Liver (tissue), 8 donors: ENCODE measurements at regions not wholly inside any gene's neighbourhood (a gene's known extent, or its start where the extent isn't known, plus 50 kb on each side); places are given as distances from the start of the nearest gene placed in this dataset.

Experiments
- DNase-seq: peaks from one replicate; pipeline ENCODE4 v3.0.0-alpha.2; 2017; ENCODE audit warnings: low spot score
- H3K27ac ChIP-seq, 2 donors: one replicate each; pipeline ENCODE4 v1.7.0; 2013; ENCODE audit warnings: inconsistent platforms in 2 of 2, low read length in 2 of 2, control low read depth in 1 of 2, low read depth in 1 of 2, mild to moderate bottlenecking in 1 of 2
- H3K27me3 ChIP-seq, 4 donors: one replicate each; pipeline versions ENCODE4 v1.6.1 to v1.7.0; 2013; ENCODE audit warnings: low read length in 3 of 4, inconsistent platforms in 1 of 4, mild to moderate bottlenecking in 1 of 4, moderate library complexity in 1 of 4; ENCODE audit not compliant: control insufficient read depth in 4 of 4, insufficient read depth in 4 of 4
- H3K36me3 ChIP-seq, 4 donors: one replicate each; pipeline versions ENCODE4 v1.6.1 to v1.7.0; 2013; ENCODE audit warnings: low read length in 3 of 4, mild to moderate bottlenecking in 3 of 4, low read depth in 1 of 4, moderate library complexity in 1 of 4; ENCODE audit not compliant: control insufficient read depth in 4 of 4, insufficient read depth in 3 of 4
- H3K4me1 ChIP-seq, 4 donors: one replicate each; pipeline versions ENCODE4 v1.6.1 to v1.7.0; 2013; ENCODE audit warnings: low read length in 3 of 4, mild to moderate bottlenecking in 3 of 4, moderate library complexity in 1 of 4; ENCODE audit not compliant: control insufficient read depth in 4 of 4, insufficient read depth in 4 of 4
- H3K4me3 ChIP-seq, 3 donors: one replicate each; pipeline versions ENCODE4 v1.6.1 to v1.7.0; 2013; ENCODE audit warnings: low read length in 3 of 3, control low read depth in 1 of 3, low read depth in 1 of 3, mild to moderate bottlenecking in 1 of 3
- H3K9ac ChIP-seq, 2 donors: one replicate each; pipeline ENCODE4 v1.7.0; 2013; ENCODE audit warnings: low read length in 2 of 2, mild to moderate bottlenecking in 2 of 2, moderate library complexity in 2 of 2, control low read depth in 1 of 2, low read depth in 1 of 2
- H3K9me3 ChIP-seq, 4 donors: one replicate each; pipeline versions ENCODE4 v1.6.1 to v1.7.0; 2013; ENCODE audit warnings: low read length in 3 of 4; ENCODE audit not compliant: control insufficient read depth in 4 of 4
- EGR1 ChIP-seq, 2 donors: IDR thresholded peaks; 2 replicates each; pipeline ENCODE4 v1.6.1; 2016 to 2018; ENCODE audit warnings: antibody characterized with exemption in 2 of 2, low read depth in 2 of 2
- FOXA1 ChIP-seq: IDR thresholded peaks from 2 replicates; pipeline ENCODE4 v1.6.1; 2016; ENCODE audit warnings: antibody characterized with exemption
- FOXA2 ChIP-seq: IDR thresholded peaks from 2 replicates; pipeline ENCODE4 v1.6.1; 2016; ENCODE audit warnings: antibody characterized with exemption
- GABPA ChIP-seq, 2 donors: IDR thresholded peaks in 1 of 2; conservative IDR thresholded peaks in 1 of 2; 2 replicates each; pipeline ENCODE4 v1.6.1; 2016; ENCODE audit warnings: antibody characterized with exemption in 2 of 2, mild to moderate bottlenecking in 1 of 2, moderate library complexity in 1 of 2
- HNF4A ChIP-seq, 2 donors: conservative IDR thresholded peaks; 2 replicates each; pipeline ENCODE4 v1.6.1; 2016; ENCODE audit warnings: antibody characterized with exemption in 2 of 2, mild to moderate bottlenecking in 2 of 2
- HNF4G ChIP-seq: IDR thresholded peaks from 2 replicates; pipeline ENCODE4 v1.6.1; 2016; ENCODE audit warnings: antibody characterized with exemption
- JUND ChIP-seq, 2 donors: IDR thresholded peaks; 2 replicates each; pipeline ENCODE4 v1.6.1; 2016; ENCODE audit warnings: antibody characterized with exemption in 2 of 2
- NR2F2 ChIP-seq: IDR thresholded peaks from 2 replicates; pipeline ENCODE4 v1.6.1; 2016; ENCODE audit warnings: antibody characterized with exemption
- RAD21 ChIP-seq, 2 donors: IDR thresholded peaks; 2 replicates each; pipeline ENCODE4 v1.6.1; 2016; ENCODE audit warnings: antibody characterized with exemption in 2 of 2, mild to moderate bottlenecking in 2 of 2
- RXRA ChIP-seq, 2 donors: IDR thresholded peaks; 2 replicates each; pipeline ENCODE4 v1.6.1; 2017 to 2018; ENCODE audit warnings: antibody characterized with exemption in 2 of 2, mild to moderate bottlenecking in 1 of 2
- SP1 ChIP-seq: IDR thresholded peaks from 2 replicates; pipeline ENCODE4 v1.6.1; 2018; ENCODE audit warnings: antibody characterized with exemption, mild to moderate bottlenecking
- TAF1 ChIP-seq: conservative IDR thresholded peaks from 2 replicates; pipeline ENCODE4 v1.6.1; 2016; ENCODE audit warnings: antibody characterized with exemption, mild to moderate bottlenecking
- YY1 ChIP-seq: IDR thresholded peaks from 2 replicates; pipeline ENCODE4 v1.6.1; 2016; ENCODE audit warnings: antibody characterized with exemption, mild to moderate bottlenecking
- whole genome bisulfite sequencing: extraction: QIAGEN DNeasy Blood & Tissue Kit; methylation state at CpG from one replicate; pipeline ENCODE4 v1.1.7; 2013; 5-methylcytosine and 5-hydroxymethylcytosine counted together
- TF ChIP-seq, protein P1 (sequence below): IDR thresholded peaks from 2 replicates; pipeline ENCODE4 v1.6.1; 2016; ENCODE audit warnings: antibody characterized with exemption
- TF ChIP-seq, protein P2 (sequence below): IDR thresholded peaks from 2 replicates; pipeline ENCODE4 v1.6.1; 2016; ENCODE audit warnings: antibody characterized with exemption
- TF ChIP-seq, protein P3 (sequence below): IDR thresholded peaks from 2 replicates; pipeline ENCODE4 v1.6.1; 2016; ENCODE audit warnings: antibody characterized with exemption, mild to moderate bottlenecking
- TF ChIP-seq, protein P4 (sequence below): IDR thresholded peaks from 2 replicates; pipeline ENCODE4 v1.6.1; 2016; ENCODE audit warnings: antibody characterized with exemption
- TF ChIP-seq, protein P5 (sequence below): fragments of 150-350 bp; IDR thresholded peaks from 2 replicates; pipeline ENCODE4 v1.5.1; 2017; ENCODE audit warnings: improper control_type of control experiment, low read depth, low read length; ENCODE audit not compliant: missing input control
- donor health status: healthy.
- donor health status: healthy.
- donor health status: healthy.
- donor health status: healthy.
- donor health status: healthy.

DNA sequence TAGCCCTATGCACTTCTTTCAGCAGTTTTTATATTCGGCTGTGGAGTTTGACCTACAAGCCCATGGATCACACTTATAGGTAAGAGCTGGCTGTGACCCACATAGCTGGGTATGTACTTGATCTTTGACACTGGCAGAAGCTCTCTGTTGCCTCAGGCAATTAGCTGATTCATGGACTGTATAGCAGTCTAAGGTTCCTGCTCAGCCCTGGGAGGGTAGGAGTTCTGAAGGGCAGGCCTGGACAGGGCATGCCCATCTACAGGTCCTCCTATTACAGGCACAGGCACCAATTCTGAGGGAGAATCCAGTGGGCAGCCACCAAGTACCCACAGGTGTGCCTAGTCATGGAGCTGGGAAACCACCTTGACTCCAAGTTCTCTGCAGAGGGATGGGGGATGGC lies 301.8 kb upstream of the GALNT5 start:
- WGBS, result 61% methylated on average over 1 of the region's 1 CpG
- Histone ChIP-seq H3K36me3 (no peaks in the 10 kb centered on the region), H3K9me3 (peaks cover 2 to 10% (median 7%) of the 10 kb centered on the region in 4 donors), H3K27ac (no peak overlapping the region), H3K4me3 (no peak overlapping the region), H3K27me3 (no peaks in the 10 kb centered on the region), H3K9ac (no peak overlapping the region), H3K4me1 (no peaks in the 10 kb centered on the region)
- TF ChIP-seq, protein P1, sequence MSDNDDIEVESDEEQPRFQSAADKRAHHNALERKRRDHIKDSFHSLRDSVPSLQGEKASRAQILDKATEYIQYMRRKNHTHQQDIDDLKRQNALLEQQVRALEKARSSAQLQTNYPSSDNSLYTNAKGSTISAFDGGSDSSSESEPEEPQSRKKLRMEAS, result no peak
- TF ChIP-seq EGR1 (IDR thresholded peaks at IDR 0.05; ENCODE audit: low read depth in 2 of 2) (no peak), FOXA1 (no peak), HNF4G (no peak), RXRA (IDR thresholded peaks at IDR 0.05) (no peak), GABPA (IDR thresholded peaks at IDR 0.05 in 1 of 2, conservative IDR thresholded peaks at IDR 0.05 in 1 of 2) (no peak), NR2F2 (no peak), SP1 (no peak), FOXA2 (no peak), RAD21 (IDR thresholded peaks at IDR 0.05) (no peak), YY1 (no peak), HNF4A (conservative IDR thresholded peaks at IDR 0.05) (no peak), JUND (IDR thresholded peaks at IDR 0.05) (no peak)
- TF ChIP-seq, protein P2, sequence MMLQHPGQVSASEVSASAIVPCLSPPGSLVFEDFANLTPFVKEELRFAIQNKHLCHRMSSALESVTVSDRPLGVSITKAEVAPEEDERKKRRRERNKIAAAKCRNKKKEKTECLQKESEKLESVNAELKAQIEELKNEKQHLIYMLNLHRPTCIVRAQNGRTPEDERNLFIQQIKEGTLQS, result no peak
- TF ChIP-seq, protein P3, sequence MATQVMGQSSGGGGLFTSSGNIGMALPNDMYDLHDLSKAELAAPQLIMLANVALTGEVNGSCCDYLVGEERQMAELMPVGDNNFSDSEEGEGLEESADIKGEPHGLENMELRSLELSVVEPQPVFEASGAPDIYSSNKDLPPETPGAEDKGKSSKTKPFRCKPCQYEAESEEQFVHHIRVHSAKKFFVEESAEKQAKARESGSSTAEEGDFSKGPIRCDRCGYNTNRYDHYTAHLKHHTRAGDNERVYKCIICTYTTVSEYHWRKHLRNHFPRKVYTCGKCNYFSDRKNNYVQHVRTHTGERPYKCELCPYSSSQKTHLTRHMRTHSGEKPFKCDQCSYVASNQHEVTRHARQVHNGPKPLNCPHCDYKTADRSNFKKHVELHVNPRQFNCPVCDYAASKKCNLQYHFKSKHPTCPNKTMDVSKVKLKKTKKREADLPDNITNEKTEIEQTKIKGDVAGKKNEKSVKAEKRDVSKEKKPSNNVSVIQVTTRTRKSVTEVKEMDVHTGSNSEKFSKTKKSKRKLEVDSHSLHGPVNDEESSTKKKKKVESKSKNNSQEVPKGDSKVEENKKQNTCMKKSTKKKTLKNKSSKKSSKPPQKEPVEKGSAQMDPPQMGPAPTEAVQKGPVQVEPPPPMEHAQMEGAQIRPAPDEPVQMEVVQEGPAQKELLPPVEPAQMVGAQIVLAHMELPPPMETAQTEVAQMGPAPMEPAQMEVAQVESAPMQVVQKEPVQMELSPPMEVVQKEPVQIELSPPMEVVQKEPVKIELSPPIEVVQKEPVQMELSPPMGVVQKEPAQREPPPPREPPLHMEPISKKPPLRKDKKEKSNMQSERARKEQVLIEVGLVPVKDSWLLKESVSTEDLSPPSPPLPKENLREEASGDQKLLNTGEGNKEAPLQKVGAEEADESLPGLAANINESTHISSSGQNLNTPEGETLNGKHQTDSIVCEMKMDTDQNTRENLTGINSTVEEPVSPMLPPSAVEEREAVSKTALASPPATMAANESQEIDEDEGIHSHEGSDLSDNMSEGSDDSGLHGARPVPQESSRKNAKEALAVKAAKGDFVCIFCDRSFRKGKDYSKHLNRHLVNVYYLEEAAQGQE, result no peak
- TF ChIP-seq, protein P4, sequence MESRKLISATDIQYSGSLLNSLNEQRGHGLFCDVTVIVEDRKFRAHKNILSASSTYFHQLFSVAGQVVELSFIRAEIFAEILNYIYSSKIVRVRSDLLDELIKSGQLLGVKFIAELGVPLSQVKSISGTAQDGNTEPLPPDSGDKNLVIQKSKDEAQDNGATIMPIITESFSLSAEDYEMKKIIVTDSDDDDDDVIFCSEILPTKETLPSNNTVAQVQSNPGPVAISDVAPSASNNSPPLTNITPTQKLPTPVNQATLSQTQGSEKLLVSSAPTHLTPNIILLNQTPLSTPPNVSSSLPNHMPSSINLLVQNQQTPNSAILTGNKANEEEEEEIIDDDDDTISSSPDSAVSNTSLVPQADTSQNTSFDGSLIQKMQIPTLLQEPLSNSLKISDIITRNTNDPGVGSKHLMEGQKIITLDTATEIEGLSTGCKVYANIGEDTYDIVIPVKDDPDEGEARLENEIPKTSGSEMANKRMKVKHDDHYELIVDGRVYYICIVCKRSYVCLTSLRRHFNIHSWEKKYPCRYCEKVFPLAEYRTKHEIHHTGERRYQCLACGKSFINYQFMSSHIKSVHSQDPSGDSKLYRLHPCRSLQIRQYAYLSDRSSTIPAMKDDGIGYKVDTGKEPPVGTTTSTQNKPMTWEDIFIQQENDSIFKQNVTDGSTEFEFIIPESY, result no peak
- TF ChIP-seq, protein P5, sequence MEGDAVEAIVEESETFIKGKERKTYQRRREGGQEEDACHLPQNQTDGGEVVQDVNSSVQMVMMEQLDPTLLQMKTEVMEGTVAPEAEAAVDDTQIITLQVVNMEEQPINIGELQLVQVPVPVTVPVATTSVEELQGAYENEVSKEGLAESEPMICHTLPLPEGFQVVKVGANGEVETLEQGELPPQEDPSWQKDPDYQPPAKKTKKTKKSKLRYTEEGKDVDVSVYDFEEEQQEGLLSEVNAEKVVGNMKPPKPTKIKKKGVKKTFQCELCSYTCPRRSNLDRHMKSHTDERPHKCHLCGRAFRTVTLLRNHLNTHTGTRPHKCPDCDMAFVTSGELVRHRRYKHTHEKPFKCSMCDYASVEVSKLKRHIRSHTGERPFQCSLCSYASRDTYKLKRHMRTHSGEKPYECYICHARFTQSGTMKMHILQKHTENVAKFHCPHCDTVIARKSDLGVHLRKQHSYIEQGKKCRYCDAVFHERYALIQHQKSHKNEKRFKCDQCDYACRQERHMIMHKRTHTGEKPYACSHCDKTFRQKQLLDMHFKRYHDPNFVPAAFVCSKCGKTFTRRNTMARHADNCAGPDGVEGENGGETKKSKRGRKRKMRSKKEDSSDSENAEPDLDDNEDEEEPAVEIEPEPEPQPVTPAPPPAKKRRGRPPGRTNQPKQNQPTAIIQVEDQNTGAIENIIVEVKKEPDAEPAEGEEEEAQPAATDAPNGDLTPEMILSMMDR, result no peak
- DNase-seq, result no peak

DNA sequence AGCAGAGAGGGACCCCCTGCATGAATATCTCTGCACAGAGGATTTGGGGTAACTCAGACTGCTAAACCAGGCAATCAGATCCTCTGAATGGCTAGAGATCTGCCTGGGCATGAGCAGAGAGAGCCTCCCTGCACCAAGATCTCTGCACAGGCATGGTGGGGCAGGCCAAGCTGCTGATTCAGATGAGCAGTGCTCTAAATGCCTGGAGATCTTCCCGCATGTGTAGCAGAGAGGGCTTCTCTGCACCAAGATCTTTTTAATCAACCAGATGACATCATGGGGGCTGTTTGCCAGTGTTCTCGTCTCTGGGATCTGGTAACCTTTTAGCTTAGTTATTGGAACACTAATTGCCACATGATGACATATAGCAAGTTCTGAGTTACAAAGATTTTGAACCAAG lies 301.3 kb upstream of the GALNT5 start:
- Histone ChIP-seq H3K27ac (no peak overlapping the region), H3K4me3 (no peak overlapping the region), H3K9ac (no peak overlapping the region), H3K4me1 (no peaks in the 10 kb centered on the region), H3K27me3 (no peaks in the 10 kb centered on the region), H3K36me3 (no peaks in the 10 kb centered on the region), H3K9me3 (peaks cover 2 to 9% (median 5%) of the 10 kb centered on the region in 4 donors)
- WGBS, result 79% methylated on average over 2 of the region's 2 CpGs
- no peak for DNase-seq
- no peak for TF ChIP-seq TAF1
- TF ChIP-seq, protein P5, result no peak
- no peak for TF ChIP-seq HNF4G
- TF ChIP-seq, protein P3, result no peak
